ENCODE measurements at regions not wholly inside any gene's neighbourhood (a gene's known extent, or its start where the extent isn't known, plus 50 kb on each side); places are given as distances from the start of the nearest gene placed in this dataset.
"Not testable (repeated sequence)": the region's sequence is repeated elsewhere in the genome, so short reads cannot be mapped to it uniquely, and the experiment has no call there.

DNA sequence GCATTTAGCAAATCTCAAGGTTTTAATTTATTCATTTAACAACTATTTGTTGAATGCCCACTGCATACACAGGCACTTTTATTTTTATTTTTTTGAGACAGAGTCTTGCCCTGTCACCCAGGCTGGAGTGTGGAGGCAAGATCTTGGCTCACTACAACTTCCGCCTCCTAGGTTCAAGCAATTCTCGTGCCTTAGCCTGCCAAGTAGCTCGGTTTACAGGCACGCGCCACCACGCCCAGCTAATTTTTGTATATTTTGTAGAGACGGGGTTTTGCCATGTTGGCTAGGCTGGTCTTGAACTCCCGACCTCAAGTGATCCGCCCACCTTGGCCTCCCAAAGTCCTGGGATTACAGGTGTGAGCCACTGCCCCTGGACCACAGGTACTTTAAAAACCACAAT, 67.0 kb upstream of the GOLGA8Q start:
- not testable (repeated sequence) for TF ChIP-seq FOXM1 (IDR thresholded peaks at IDR 0.05; ENCODE audit: low read depth, low read length); POLR2AphosphoS5 (IDR thresholded peaks at IDR 0.05; ENCODE audit: low read length); SREBF2 (IDR thresholded peaks at IDR 0.05; ENCODE audit: low read length); RFX5 (IDR thresholded peaks at IDR 0.05; ENCODE audit: low read depth, low read length); MXI1 (IDR thresholded peaks at IDR 0.05; ENCODE audit: low read depth, low read length); ZNF24 (IDR thresholded peaks at IDR 0.05); MEF2A (IDR thresholded peaks at IDR 0.05; ENCODE audit: insufficient read depth, low read depth, low read length); HCFC1 (IDR thresholded peaks at IDR 0.05; ENCODE audit: low read length); JUND (IDR thresholded peaks at IDR 0.05; ENCODE audit: low read depth, low read length); TAF1 (IDR thresholded peaks at IDR 0.05; ENCODE audit: borderline replicate concordance, low read depth, low read length); EP300 (IDR thresholded peaks at IDR 0.05; ENCODE audit: borderline replicate concordance in 1 of 2, control insufficient read depth in 1 of 2, low read depth in 2 of 2, low read length in 2 of 2)
- TF ChIP-seq, protein P1, sequence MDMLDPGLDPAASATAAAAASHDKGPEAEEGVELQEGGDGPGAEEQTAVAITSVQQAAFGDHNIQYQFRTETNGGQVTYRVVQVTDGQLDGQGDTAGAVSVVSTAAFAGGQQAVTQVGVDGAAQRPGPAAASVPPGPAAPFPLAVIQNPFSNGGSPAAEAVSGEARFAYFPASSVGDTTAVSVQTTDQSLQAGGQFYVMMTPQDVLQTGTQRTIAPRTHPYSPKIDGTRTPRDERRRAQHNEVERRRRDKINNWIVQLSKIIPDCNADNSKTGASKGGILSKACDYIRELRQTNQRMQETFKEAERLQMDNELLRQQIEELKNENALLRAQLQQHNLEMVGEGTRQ (IDR thresholded peaks at IDR 0.05; ENCODE audit: borderline replicate concordance, low read depth, low read length), result not testable (repeated sequence)
- TF ChIP-seq, protein P2, sequence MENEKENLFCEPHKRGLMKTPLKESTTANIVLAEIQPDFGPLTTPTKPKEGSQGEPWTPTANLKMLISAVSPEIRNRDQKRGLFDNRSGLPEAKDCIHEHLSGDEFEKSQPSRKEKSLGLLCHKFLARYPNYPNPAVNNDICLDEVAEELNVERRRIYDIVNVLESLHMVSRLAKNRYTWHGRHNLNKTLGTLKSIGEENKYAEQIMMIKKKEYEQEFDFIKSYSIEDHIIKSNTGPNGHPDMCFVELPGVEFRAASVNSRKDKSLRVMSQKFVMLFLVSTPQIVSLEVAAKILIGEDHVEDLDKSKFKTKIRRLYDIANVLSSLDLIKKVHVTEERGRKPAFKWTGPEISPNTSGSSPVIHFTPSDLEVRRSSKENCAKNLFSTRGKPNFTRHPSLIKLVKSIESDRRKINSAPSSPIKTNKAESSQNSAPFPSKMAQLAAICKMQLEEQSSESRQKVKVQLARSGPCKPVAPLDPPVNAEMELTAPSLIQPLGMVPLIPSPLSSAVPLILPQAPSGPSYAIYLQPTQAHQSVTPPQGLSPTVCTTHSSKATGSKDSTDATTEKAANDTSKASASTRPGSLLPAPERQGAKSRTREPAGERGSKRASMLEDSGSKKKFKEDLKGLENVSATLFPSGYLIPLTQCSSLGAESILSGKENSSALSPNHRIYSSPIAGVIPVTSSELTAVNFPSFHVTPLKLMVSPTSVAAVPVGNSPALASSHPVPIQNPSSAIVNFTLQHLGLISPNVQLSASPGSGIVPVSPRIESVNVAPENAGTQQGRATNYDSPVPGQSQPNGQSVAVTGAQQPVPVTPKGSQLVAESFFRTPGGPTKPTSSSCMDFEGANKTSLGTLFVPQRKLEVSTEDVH (IDR thresholded peaks at IDR 0.05; ENCODE audit: low read depth, partially characterized antibody), result not testable (repeated sequence)
- TF ChIP-seq, protein P3, sequence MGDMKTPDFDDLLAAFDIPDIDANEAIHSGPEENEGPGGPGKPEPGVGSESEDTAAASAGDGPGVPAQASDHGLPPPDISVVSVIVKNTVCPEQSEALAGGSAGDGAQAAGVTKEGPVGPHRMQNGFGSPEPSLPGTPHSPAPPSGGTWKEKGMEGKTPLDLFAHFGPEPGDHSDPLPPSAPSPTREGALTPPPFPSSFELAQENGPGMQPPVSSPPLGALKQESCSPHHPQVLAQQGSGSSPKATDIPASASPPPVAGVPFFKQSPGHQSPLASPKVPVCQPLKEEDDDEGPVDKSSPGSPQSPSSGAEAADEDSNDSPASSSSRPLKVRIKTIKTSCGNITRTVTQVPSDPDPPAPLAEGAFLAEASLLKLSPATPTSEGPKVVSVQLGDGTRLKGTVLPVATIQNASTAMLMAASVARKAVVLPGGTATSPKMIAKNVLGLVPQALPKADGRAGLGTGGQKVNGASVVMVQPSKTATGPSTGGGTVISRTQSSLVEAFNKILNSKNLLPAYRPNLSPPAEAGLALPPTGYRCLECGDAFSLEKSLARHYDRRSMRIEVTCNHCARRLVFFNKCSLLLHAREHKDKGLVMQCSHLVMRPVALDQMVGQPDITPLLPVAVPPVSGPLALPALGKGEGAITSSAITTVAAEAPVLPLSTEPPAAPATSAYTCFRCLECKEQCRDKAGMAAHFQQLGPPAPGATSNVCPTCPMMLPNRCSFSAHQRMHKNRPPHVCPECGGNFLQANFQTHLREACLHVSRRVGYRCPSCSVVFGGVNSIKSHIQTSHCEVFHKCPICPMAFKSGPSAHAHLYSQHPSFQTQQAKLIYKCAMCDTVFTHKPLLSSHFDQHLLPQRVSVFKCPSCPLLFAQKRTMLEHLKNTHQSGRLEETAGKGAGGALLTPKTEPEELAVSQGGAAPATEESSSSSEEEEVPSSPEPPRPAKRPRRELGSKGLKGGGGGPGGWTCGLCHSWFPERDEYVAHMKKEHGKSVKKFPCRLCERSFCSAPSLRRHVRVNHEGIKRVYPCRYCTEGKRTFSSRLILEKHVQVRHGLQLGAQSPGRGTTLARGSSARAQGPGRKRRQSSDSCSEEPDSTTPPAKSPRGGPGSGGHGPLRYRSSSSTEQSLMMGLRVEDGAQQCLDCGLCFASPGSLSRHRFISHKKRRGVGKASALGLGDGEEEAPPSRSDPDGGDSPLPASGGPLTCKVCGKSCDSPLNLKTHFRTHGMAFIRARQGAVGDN (IDR thresholded peaks at IDR 0.05), result not testable (repeated sequence)

All from GM12878 (cell line).